ENCODE measurements at regions not wholly inside any gene's neighbourhood (a gene's known extent, or its start where the extent isn't known, plus 50 kb on each side); places are given as distances from the start of the nearest gene placed in this dataset.

- ATAC-seq (no peak), DNase-seq (ENCODE audit: extremely low read depth in 1 of 4, low spot score in 3 of 4) (no peak), FAIRE-seq (no peak)
- H3K27ac ChIP-seq (ENCODE audit: extremely low read depth, low read depth, low read length): no peak overlapping the region
- WGBS (ENCODE audit: insufficient coverage, low coverage, missing lambda C conversion rate): 0% methylated on average over 2 of the region's 2 CpGs
- H3K9ac ChIP-seq (ENCODE audit: insufficient read depth in 1 of 2, low read depth in 2 of 2, low read length in 2 of 2): no peak overlapping the region
- no peak overlapping the region for H3K4me3 ChIP-seq
- TF ChIP-seq MGA (IDR thresholded peaks at IDR 0.05): no peak
- no peak for TF ChIP-seq SIN3B (IDR thresholded peaks at IDR 0.05; ENCODE audit: low read depth)
- TF ChIP-seq PHF8 (IDR thresholded peaks at IDR 0.05; ENCODE audit: borderline replicate concordance, low read length): no peak
- no peak for TF ChIP-seq HDAC2 (IDR thresholded peaks at IDR 0.05)
- TF ChIP-seq MTA1 (IDR thresholded peaks at IDR 0.05; ENCODE audit: borderline replicate concordance): no peak
- no peak for TF ChIP-seq HNRNPUL1 (IDR thresholded peaks at IDR 0.05; ENCODE audit: low read length)
- no peak for TF ChIP-seq TGIF2 (CRISPR knock-in tag; IDR thresholded peaks at IDR 0.05)
- no peak for TF ChIP-seq NFIC (IDR thresholded peaks at IDR 0.05)
- TF ChIP-seq SIN3A (IDR thresholded peaks at IDR 0.05; ENCODE audit: borderline replicate concordance in 2 of 2, control insufficient read depth in 1 of 2, low read depth in 2 of 2, low read length in 2 of 2): no peak
- no peak for TF ChIP-seq CXXC5 (CRISPR knock-in tag; IDR thresholded peaks at IDR 0.05)
- no peaks in the 10 kb centered on the region for H3K9me3 ChIP-seq (replicated peaks; ENCODE audit: control insufficient read depth, insufficient read depth, low read depth, low read length)
- H3K9me1 ChIP-seq (ENCODE audit: control insufficient read depth, insufficient read depth, low read length): no peaks in the 10 kb centered on the region
- intact Hi-C loops (cut with micrococcal nuclease) (no loop called here), in situ Hi-C loops (cut with MboI) (no loop called here)
- H3K27me3 ChIP-seq (ENCODE audit: control insufficient read depth in 2 of 2, insufficient read depth in 2 of 2, low read length in 2 of 2): no peaks in the 10 kb centered on the region
- no peaks in the 10 kb centered on the region for H4K20me1 ChIP-seq (replicated peaks; ENCODE audit: control insufficient read depth, insufficient read depth, low read length)
- no peaks in the 10 kb centered on the region for H3K4me1 ChIP-seq (replicated peaks in 1 of 2; ENCODE audit: control insufficient read depth in 2 of 2, insufficient read depth in 2 of 2, low read length in 2 of 2)
- ChIA-PET CTCF (ENCODE audit: low intra/inter-chr PET ratio) (no interaction called here), POLR2A (no interaction called here)
- H3K36me3 ChIP-seq (ENCODE audit: control insufficient read depth, insufficient read depth, low read length): no peaks in the 10 kb centered on the region
- H3K79me2 ChIP-seq (ENCODE audit: control insufficient read depth, insufficient read depth, low read length): no peaks in the 10 kb centered on the region
- no peak overlapping the region for H2AFZ ChIP-seq (ENCODE audit: low read depth, low read length)
- H3K4me2 ChIP-seq (ENCODE audit: insufficient read depth, low read length): no peak overlapping the region
- BruUV-seq (replicated peaks): no TSS peak
These were observed 75.5 kb upstream of the PUM3 start for GRCh38 chr9:2919347-2919746.

Data from K562 (cell line).